Natural killer cell treated with Interleukin-12 subunit alpha and Interleukin-12 subunit beta and Interleukin-15 and Interleukin-18, amount 100 ng/mL, for 72 hours (primary cell): ENCODE measurements at regions not wholly inside any gene's neighbourhood (a gene's known extent, or its start where the extent isn't known, plus 50 kb on each side); places are given as distances from the start of the nearest gene placed in this dataset.
"Not testable (repeated sequence)": the region's sequence is repeated elsewhere in the genome, so short reads cannot be mapped to it uniquely, and the experiment has no call there.

Experiments used
- ATAC-seq, 2 donors: fragments of 150-1000 bp; cut with Tn5 transposase in 1 of 2; sonication (Bioruptor Pico), chemical (Tn5 transposase) in 1 of 2; 2 replicates each; pipeline ENCODE4 v1.10.0; 2021
- DNase-seq: peaks from one replicate; pipeline ENCODE4 v3.0.0; 2022; ENCODE audit warnings: low spot score
- H3K27ac Mint-ChIP-seq, 2 donors: 1 replicate in 1 of 2; 2 replicates in 1 of 2; pipeline ENCODE4 v1.8.0; 2022; ENCODE audit warnings: mixed read lengths in 2 of 2, mild to moderate bottlenecking in 1 of 2, moderate library complexity in 1 of 2
- H3K27me3 Mint-ChIP-seq, 2 donors: 1 replicate in 1 of 2; 2 replicates in 1 of 2; pipeline ENCODE4 v1.8.0; 2022; ENCODE audit warnings: mixed read lengths in 2 of 2
- H3K36me3 Mint-ChIP-seq: one replicate; pipeline ENCODE4 v1.8.0; 2022; ENCODE audit warnings: mixed read lengths
- H3K4me1 Mint-ChIP-seq, 2 donors: 1 replicate in 1 of 2; 2 replicates in 1 of 2; pipeline ENCODE4 v1.8.0; 2022; ENCODE audit warnings: low read depth in 2 of 2, mixed read lengths in 2 of 2, mild to moderate bottlenecking in 1 of 2
- H3K4me3 Mint-ChIP-seq: one replicate; pipeline ENCODE4 v1.8.0; 2022; ENCODE audit warnings: mixed read lengths
- H3K9me3 Mint-ChIP-seq: 2 replicates; pipeline ENCODE4 v1.8.0; 2022; ENCODE audit warnings: mixed read lengths

- Mint-ChIP-seq H3K9me3 (peaks cover 3% of the 10 kb centered on the region), H3K4me3 (no peak overlapping the region)
Measured at GRCh38 chr5:72705178-72705577, 111.3 kb upstream of the TNPO1 start.

GRCh38 chr5:72703876-72704275 is 112.6 kb upstream of the TNPO1 start:
- H3K4me1 Mint-ChIP-seq, result no peaks in the 10 kb centered on the region
- no peak for DNase-seq
- no peak overlapping the region for H3K27ac Mint-ChIP-seq
- H3K4me3 Mint-ChIP-seq, result no peak overlapping the region
- H3K36me3 Mint-ChIP-seq, result no peaks in the 10 kb centered on the region
- peaks cover 9 to 22% of the 10 kb centered on the region in 2 donors for H3K27me3 Mint-ChIP-seq
- ATAC-seq, result no peak
- peaks cover 3% of the 10 kb centered on the region for H3K9me3 Mint-ChIP-seq

More at GRCh38 chr5:72705178-72705577, 111.3 kb upstream of the TNPO1 start:
- ATAC-seq, result no peak
- H3K27me3 Mint-ChIP-seq, result peaks cover 15 to 31% of the 10 kb centered on the region in 2 donors
- no peaks in the 10 kb centered on the region for H3K4me1 Mint-ChIP-seq
- H3K27ac Mint-ChIP-seq, result no peak overlapping the region
- DNase-seq, result no peak
- no peaks in the 10 kb centered on the region for H3K36me3 Mint-ChIP-seq

GRCh38 chr5:72702881-72703434 is 113.5 kb upstream of the TNPO1 start:
- ATAC-seq (no peak), DNase-seq (no peak)
- Mint-ChIP-seq H3K27ac (no peak overlapping the region), H3K27me3 (peaks cover 12 to 32% of the 10 kb centered on the region in 2 donors), H3K36me3 (no peaks in the 10 kb centered on the region), H3K4me1 (no peaks in the 10 kb centered on the region), H3K9me3 (peaks cover 3% of the 10 kb centered on the region), H3K4me3 (no peak overlapping the region)

GRCh38 chr5:72702105-72702504 is 114.4 kb upstream of the TNPO1 start:
- H3K9me3 Mint-ChIP-seq, H3K36me3 Mint-ChIP-seq, ATAC-seq, H3K4me1 Mint-ChIP-seq, DNase-seq, H3K4me3 Mint-ChIP-seq, H3K27ac Mint-ChIP-seq: not testable (repeated sequence)
- H3K27me3 Mint-ChIP-seq, result peaks cover 7 to 38% of the 10 kb centered on the region in 2 donors

GRCh38 chr5:72698481-72698880 is 118.0 kb upstream of the TNPO1 start:
- no peak overlapping the region for H3K27ac Mint-ChIP-seq
- ATAC-seq (no peak), DNase-seq (no peak)
- no peaks in the 10 kb centered on the region for H3K4me1 Mint-ChIP-seq
- peaks cover 3% of the 10 kb centered on the region for H3K9me3 Mint-ChIP-seq
- H3K4me3 Mint-ChIP-seq, result no peak overlapping the region
- H3K36me3 Mint-ChIP-seq, result no peaks in the 10 kb centered on the region
- peaks cover 10 to 40% of the 10 kb centered on the region in 2 donors for H3K27me3 Mint-ChIP-seq

DNA sequence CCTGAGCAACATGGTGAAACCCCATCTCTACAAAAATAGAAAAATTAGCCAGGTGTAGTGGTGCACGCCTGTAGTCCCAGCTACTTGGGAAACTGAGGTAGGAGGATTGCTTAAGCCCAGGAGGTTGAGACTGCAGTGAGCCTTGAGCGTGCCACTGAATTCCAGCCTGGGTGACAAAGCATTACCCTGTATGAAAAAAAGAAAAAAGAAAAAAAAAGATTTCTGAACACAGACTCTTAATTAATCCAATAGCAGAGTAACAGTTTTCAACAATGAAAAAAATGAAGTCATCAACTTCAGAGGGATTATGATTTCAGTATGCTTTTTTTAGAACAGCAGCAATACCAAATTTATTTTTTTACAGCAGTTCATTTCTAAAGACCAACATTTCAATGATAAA is 118.8 kb upstream of the TNPO1 start:
- no peak for ATAC-seq
- Mint-ChIP-seq H3K4me1 (no peaks in the 10 kb centered on the region), H3K27ac (no peak overlapping the region)

GRCh38 chr5:72695659-72696058 is 120.8 kb upstream of the TNPO1 start:
- H3K36me3 Mint-ChIP-seq, result no peaks in the 10 kb centered on the region
- H3K4me1 Mint-ChIP-seq, result no peaks in the 10 kb centered on the region
- no peak overlapping the region for H3K4me3 Mint-ChIP-seq
- no peaks in the 10 kb centered on the region for H3K9me3 Mint-ChIP-seq
- peaks cover 20 to 49% of the 10 kb centered on the region in 2 donors for H3K27me3 Mint-ChIP-seq
- H3K27ac Mint-ChIP-seq, result no peak overlapping the region
- ATAC-seq (no peak), DNase-seq (no peak)

More for the DNA sequence above, 118.8 kb upstream of the TNPO1 start:
- Mint-ChIP-seq H3K4me3 (no peak overlapping the region), H3K36me3 (no peaks in the 10 kb centered on the region), H3K27me3 (peaks cover 15 to 47% of the 10 kb centered on the region in 2 donors), H3K9me3 (peaks cover 3% of the 10 kb centered on the region)
- DNase-seq, result no peak

GRCh38 chr5:72694856-72695255 is 121.6 kb upstream of the TNPO1 start:
- no peaks in the 10 kb centered on the region for H3K9me3 Mint-ChIP-seq
- ATAC-seq (no peak), DNase-seq (no peak)
- H3K27ac Mint-ChIP-seq, result no peak overlapping the region
- H3K27me3 Mint-ChIP-seq, result peaks cover 20 to 49% of the 10 kb centered on the region in 2 donors
- no peaks in the 10 kb centered on the region for H3K4me1 Mint-ChIP-seq
- no peak overlapping the region for H3K4me3 Mint-ChIP-seq
- no peaks in the 10 kb centered on the region for H3K36me3 Mint-ChIP-seq

DNA sequence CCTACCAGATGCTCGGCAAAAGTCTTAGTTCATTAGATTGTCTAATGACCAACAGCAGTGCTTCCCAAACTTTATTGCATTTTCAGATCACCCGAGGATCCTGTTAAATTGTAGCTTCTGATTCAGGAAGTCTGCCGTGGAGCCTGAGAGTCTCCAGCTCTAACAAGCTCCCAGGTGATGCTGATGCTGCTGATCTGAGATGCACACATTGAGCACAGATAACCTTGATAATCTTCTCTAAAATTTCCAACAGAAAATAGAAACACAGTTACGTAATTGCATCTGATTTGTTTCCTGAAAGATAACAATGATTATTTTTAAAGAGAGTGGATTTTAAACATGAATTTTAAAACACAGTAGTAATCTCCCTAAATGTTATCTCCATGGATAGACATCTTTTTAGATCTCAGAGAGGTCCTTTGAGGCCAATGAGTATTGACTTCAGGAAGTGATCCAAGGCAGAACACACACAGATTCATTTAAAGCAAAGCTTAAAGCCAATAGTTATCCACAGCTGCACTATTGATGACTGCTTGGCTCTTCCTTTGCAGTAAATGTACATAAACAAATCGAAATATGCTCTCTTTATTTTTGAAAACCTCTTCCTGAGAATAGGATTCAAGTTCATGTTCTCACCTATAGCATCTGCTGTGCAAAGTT is 122.8 kb upstream of the TNPO1 start:
- no peaks in the 10 kb centered on the region for H3K4me1 Mint-ChIP-seq
- H3K9me3 Mint-ChIP-seq, result no peaks in the 10 kb centered on the region
- DNase-seq, result no peak
- H3K27me3 Mint-ChIP-seq, result peaks cover 23 to 50% of the 10 kb centered on the region in 2 donors
- no peak for ATAC-seq
- H3K36me3 Mint-ChIP-seq, result no peaks in the 10 kb centered on the region
- no peak overlapping the region for H3K27ac Mint-ChIP-seq
- no peak overlapping the region for H3K4me3 Mint-ChIP-seq

GRCh38 chr5:72692651-72693442 is 123.6 kb upstream of the TNPO1 start:
- ATAC-seq (no peak), DNase-seq (no peak)
- Mint-ChIP-seq H3K27me3 (peaks cover 20 to 44% of the 10 kb centered on the region in 2 donors), H3K4me1 (no peaks in the 10 kb centered on the region), H3K4me3 (no peak overlapping the region), H3K9me3 (no peaks in the 10 kb centered on the region), H3K27ac (no peak overlapping the region), H3K36me3 (no peaks in the 10 kb centered on the region)

DNA sequence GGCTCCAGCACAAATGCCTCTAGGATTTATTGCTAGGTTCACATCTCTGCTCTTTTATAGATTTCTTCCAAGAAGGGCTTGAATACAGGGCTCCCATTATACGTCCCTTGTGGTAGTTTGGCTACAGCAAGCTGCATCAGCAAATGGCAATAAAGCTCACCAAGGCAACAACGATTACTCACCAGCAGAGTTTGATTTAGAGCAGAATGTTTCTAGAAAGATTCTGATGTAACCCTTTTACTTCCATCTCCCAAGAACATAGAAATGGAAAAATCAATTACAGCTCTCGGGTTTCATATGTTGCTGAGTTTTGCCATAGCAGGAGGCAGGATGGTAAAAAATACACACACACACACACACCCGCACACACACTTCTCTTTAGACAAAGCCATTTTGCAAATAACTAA is 124.2 kb upstream of the TNPO1 start:
- no peaks in the 10 kb centered on the region for H3K9me3 Mint-ChIP-seq
- no peak overlapping the region for H3K4me3 Mint-ChIP-seq
- ATAC-seq (no peak), DNase-seq (no peak)
- H3K4me1 Mint-ChIP-seq, result no peaks in the 10 kb centered on the region
- peaks cover 20 to 39% of the 10 kb centered on the region in 2 donors for H3K27me3 Mint-ChIP-seq
- no peaks in the 10 kb centered on the region for H3K36me3 Mint-ChIP-seq
- no peak overlapping the region for H3K27ac Mint-ChIP-seq

GRCh38 chr5:72691751-72692150 is 124.7 kb upstream of the TNPO1 start:
- Mint-ChIP-seq H3K36me3 (no peaks in the 10 kb centered on the region), H3K27ac (no peak overlapping the region), H3K4me1 (no peaks in the 10 kb centered on the region), H3K9me3 (no peaks in the 10 kb centered on the region), H3K27me3 (peaks cover 20 to 35% of the 10 kb centered on the region in 2 donors), H3K4me3 (no peak overlapping the region)
- DNase-seq, result no peak
- ATAC-seq, result no peak

- Mint-ChIP-seq H3K27me3 (peaks cover 14 to 24% of the 10 kb centered on the region in 2 donors), H3K4me3 (no peak overlapping the region), H3K4me1 (no peaks in the 10 kb centered on the region), H3K27ac (no peak overlapping the region), H3K36me3 (no peaks in the 10 kb centered on the region), H3K9me3 (no peaks in the 10 kb centered on the region)
- DNase-seq, result no peak
- no peak for ATAC-seq
Measured at GRCh38 chr5:72688916-72689315, 127.5 kb upstream of the TNPO1 start.

DNA sequence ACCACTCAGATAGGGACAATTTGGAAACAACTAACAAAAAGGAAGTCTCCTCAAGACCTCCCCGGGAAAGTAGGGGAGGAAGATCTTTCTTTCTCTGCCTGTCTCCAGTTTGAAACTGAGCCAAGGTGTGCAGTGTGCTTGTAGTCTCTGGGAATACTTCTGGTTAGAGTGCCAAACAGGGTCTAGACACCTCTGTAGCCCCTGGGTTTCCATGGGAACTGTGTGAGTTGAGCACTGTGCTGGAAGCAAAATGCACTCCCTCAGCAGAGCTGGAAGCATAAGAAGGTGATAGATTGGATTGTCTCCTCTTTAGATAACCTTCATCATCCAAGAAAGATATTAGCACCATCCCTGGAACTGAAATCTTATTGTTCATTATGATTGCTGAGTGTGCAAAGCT is 129.2 kb upstream of the TNPO1 start:
- no peaks in the 10 kb centered on the region for H3K36me3 Mint-ChIP-seq
- peaks cover 8 to 26% of the 10 kb centered on the region in 2 donors for H3K27me3 Mint-ChIP-seq
- H3K4me3 Mint-ChIP-seq, result no peak overlapping the region
- H3K27ac Mint-ChIP-seq, result no peak overlapping the region
- ATAC-seq (no peak), DNase-seq (no peak)
- no peaks in the 10 kb centered on the region for H3K4me1 Mint-ChIP-seq
- peaks cover 2% of the 10 kb centered on the region for H3K9me3 Mint-ChIP-seq
